H9 (cell line): ENCODE measurements at regions not wholly inside any gene's neighbourhood (a gene's known extent, or its start where the extent isn't known, plus 50 kb on each side); places are given as distances from the start of the nearest gene placed in this dataset.

Source experiments
- DNase-seq: peaks from one replicate; pipeline ENCODE4 v3.0.0-alpha.2; 2017
- H2AFZ ChIP-seq: one replicate; pipeline ENCODE4 v1.6.1; 2013; ENCODE audit warnings: mild to moderate bottlenecking, low read length, control low read depth, moderate library complexity
- H2AK5ac ChIP-seq: 2 replicates; pipeline ENCODE4 v1.6.1; 2013; ENCODE audit warnings: low read length, control low read depth, mixed read lengths; ENCODE audit not compliant: insufficient read length
- H2BK120ac ChIP-seq: one replicate; pipeline ENCODE4 v1.6.1; 2013; ENCODE audit warnings: low read depth, mild to moderate bottlenecking, low read length, control low read depth, inconsistent platforms; ENCODE audit not compliant: poor library complexity, severe bottlenecking
- H2BK12ac ChIP-seq: 2 replicates; pipeline ENCODE4 v1.6.1; 2013; ENCODE audit warnings: low read length, control low read depth, mixed read lengths, low read depth; ENCODE audit not compliant: insufficient read length
- H2BK15ac ChIP-seq: 2 replicates; pipeline ENCODE4 v1.6.1; 2013; ENCODE audit warnings: low read depth, low read length, control low read depth
- H2BK20ac ChIP-seq: one replicate; pipeline ENCODE4 v1.6.1; 2013; ENCODE audit warnings: low read depth, mild to moderate bottlenecking, low read length, control low read depth, inconsistent platforms; ENCODE audit not compliant: poor library complexity, severe bottlenecking
- H2BK5ac ChIP-seq: 2 replicates; pipeline ENCODE4 v1.6.1; 2013; ENCODE audit warnings: low read length, control low read depth, mixed read lengths; ENCODE audit not compliant: insufficient read length
- H3K14ac ChIP-seq: 2 replicates; pipeline ENCODE4 v1.6.1; 2013; ENCODE audit warnings: low read length, control low read depth; ENCODE audit not compliant: insufficient read depth
- H3K18ac ChIP-seq: 2 replicates; pipeline ENCODE4 v1.6.1; 2013; ENCODE audit warnings: low read depth, mild to moderate bottlenecking, mixed read lengths, low read length, control low read depth; ENCODE audit not compliant: insufficient read length
- H3K23ac ChIP-seq: 2 replicates; pipeline ENCODE4 v1.6.1; 2013; ENCODE audit warnings: low read length, control low read depth, mixed read lengths, low read depth; ENCODE audit not compliant: insufficient read length
- H3K23me2 ChIP-seq: 2 replicates; pipeline ENCODE4 v1.6.1; 2013; ENCODE audit warnings: low read depth, mild to moderate bottlenecking, mixed read lengths, low read length, control low read depth; ENCODE audit not compliant: insufficient read length, poor library complexity, severe bottlenecking
- H3K27ac ChIP-seq: 2 replicates; pipeline ENCODE4 v1.5.1; 2013; ENCODE audit warnings: low read length, control low read depth, mixed read lengths, low read depth; ENCODE audit not compliant: insufficient read length
- H3K27me3 ChIP-seq: 2 replicates; pipeline ENCODE4 v1.6.1; 2013; ENCODE audit warnings: low read length, control low read depth, inconsistent platforms; ENCODE audit not compliant: insufficient read depth
- H3K4ac ChIP-seq: 2 replicates; pipeline ENCODE4 v1.6.1; 2013; ENCODE audit warnings: low read depth, mild to moderate bottlenecking, control low read depth, inconsistent platforms, low read length, moderate library complexity
- H3K4me1 ChIP-seq: 2 replicates; pipeline ENCODE4 v1.6.1; 2013; ENCODE audit warnings: low read length, control low read depth, inconsistent platforms; ENCODE audit not compliant: insufficient read depth
- H3K4me2 ChIP-seq: 2 replicates; pipeline ENCODE4 v1.6.1; 2013; ENCODE audit warnings: low read length, control low read depth, mixed read lengths; ENCODE audit not compliant: insufficient read length, insufficient read depth
- H3K56ac ChIP-seq: 2 replicates; pipeline ENCODE4 v1.6.1; 2013; ENCODE audit warnings: low read depth, mild to moderate bottlenecking, mixed read lengths, low read length, control low read depth; ENCODE audit not compliant: insufficient read length
- H3K79me1 ChIP-seq: 2 replicates; pipeline ENCODE4 v1.6.1; 2013; ENCODE audit warnings: low read depth, mild to moderate bottlenecking, moderate library complexity, low read length, control low read depth, inconsistent platforms; ENCODE audit not compliant: insufficient read depth, poor library complexity, severe bottlenecking
- H3K79me2 ChIP-seq: 2 replicates; pipeline ENCODE4 v1.6.1; 2013; ENCODE audit warnings: low read length, control low read depth, inconsistent platforms; ENCODE audit not compliant: insufficient read depth
- H3K9ac ChIP-seq: 2 replicates; pipeline ENCODE4 v1.6.1; 2013; ENCODE audit warnings: low read length, control low read depth, mixed read lengths; ENCODE audit not compliant: insufficient read length; ENCODE audit errors: extremely low read depth
- H3K9me3 ChIP-seq: one replicate; pipeline ENCODE4 v1.6.1; 2013; ENCODE audit warnings: low read depth, low read length, inconsistent platforms; ENCODE audit not compliant: control insufficient read depth
- H3T11ph ChIP-seq: one replicate; pipeline ENCODE4 v1.6.1; 2013; ENCODE audit warnings: mild to moderate bottlenecking, low read length, control low read depth, inconsistent platforms
- H4K20me1 ChIP-seq: one replicate; pipeline ENCODE4 v1.6.1; 2013; ENCODE audit not compliant: control insufficient read depth, insufficient read length, insufficient read depth
- H4K5ac ChIP-seq: 2 replicates; pipeline ENCODE4 v1.6.1; 2013; ENCODE audit warnings: low read depth, mild to moderate bottlenecking, mixed read lengths, low read length, control low read depth; ENCODE audit not compliant: insufficient read length
- H4K8ac ChIP-seq: replicated peaks from 2 replicates; pipeline ENCODE4 v1.6.1; 2013; ENCODE audit warnings: low read length, control low read depth, mixed read lengths, low read depth; ENCODE audit not compliant: insufficient read length
- H4K91ac ChIP-seq: 2 replicates; pipeline ENCODE4 v1.6.1; 2013; ENCODE audit warnings: low read depth, mild to moderate bottlenecking, moderate library complexity, mixed read lengths, low read length, control low read depth; ENCODE audit not compliant: insufficient read length
- H3K27ac Mint-ChIP-seq, 3 experiments: 2 replicates in 2 of 3; 3 replicates in 1 of 3; pipeline ENCODE4 v1.8.0; 2020 to 2021; ENCODE audit warnings: mixed read lengths in 3 of 3, mild to moderate bottlenecking in 1 of 3, moderate library complexity in 1 of 3
- H3K27me3 Mint-ChIP-seq: 2 replicates; pipeline ENCODE4 v1.8.0; 2021; ENCODE audit warnings: low read depth, mild to moderate bottlenecking, moderate library complexity, mixed read lengths
- H3K36me3 Mint-ChIP-seq, 3 experiments: 2 replicates in 2 of 3; 3 replicates in 1 of 3; pipeline ENCODE4 v1.8.0; 2020 to 2021; ENCODE audit warnings: low read depth in 3 of 3, mixed read lengths in 3 of 3; ENCODE audit not compliant: insufficient read depth in 1 of 3
- H3K4me1 Mint-ChIP-seq, 2 experiments: 2 replicates each; pipeline ENCODE4 v1.8.0; 2020; ENCODE audit warnings: mixed read lengths in 2 of 2
- H3K4me3 Mint-ChIP-seq, 2 experiments: 2 replicates in 1 of 2; 3 replicates in 1 of 2; pipeline ENCODE4 v1.8.0; 2020 to 2021; ENCODE audit warnings: mild to moderate bottlenecking in 2 of 2, mixed read lengths in 2 of 2, moderate library complexity in 1 of 2
- H3K9me3 Mint-ChIP-seq, 2 experiments: 2 replicates in 1 of 2; 3 replicates in 1 of 2; pipeline ENCODE4 v1.8.0; 2020; ENCODE audit warnings: mild to moderate bottlenecking in 2 of 2, mixed read lengths in 2 of 2, moderate library complexity in 1 of 2
- CTCF ChIP-seq: fragments of 200-600 bp; sonication (generic); conservative IDR thresholded peaks from 3 replicates; pipeline ENCODE4 v1.8.0; 2021; ENCODE audit warnings: antibody characterized with exemption, mild to moderate bottlenecking
- WGBS: extraction: QIAGEN DNeasy Blood & Tissue Kit; methylation state at CpG from one replicate; pipeline ENCODE4 v1.1.7; 2013; ENCODE audit warnings: missing lambda C conversion rate, low lambda C conversion rate, mixed read lengths; ENCODE audit not compliant: insufficient read length; ENCODE audit errors: extremely low coverage; 5-methylcytosine and 5-hydroxymethylcytosine counted together

DNA sequence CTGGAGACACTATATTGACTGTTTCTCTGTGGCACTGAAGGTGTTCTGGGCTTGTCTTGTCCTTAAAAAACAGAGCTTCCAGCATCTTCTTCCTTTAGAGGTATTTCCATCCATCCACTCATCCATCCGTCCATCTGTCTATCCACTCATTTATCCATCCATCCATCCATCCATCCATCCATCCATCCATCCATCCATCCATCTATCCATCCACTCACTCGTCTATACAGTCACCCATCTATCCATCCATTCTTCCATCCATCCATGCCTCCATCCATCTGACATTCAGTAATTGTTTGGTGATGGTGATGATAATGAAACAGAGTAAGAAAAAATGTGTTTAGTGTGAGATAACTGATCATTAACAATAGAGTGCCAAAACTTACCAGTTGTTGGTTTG, 334.8 kb downstream of the NSG2 start:
- H4K8ac ChIP-seq: no peak overlapping the region
- no peak overlapping the region for H3K4me2 ChIP-seq
- H3K79me1 ChIP-seq: no peaks in the 10 kb centered on the region
- H2BK12ac ChIP-seq: no peak overlapping the region
- TF ChIP-seq CTCF: no peak
- H4K20me1 ChIP-seq: no peaks in the 10 kb centered on the region
- H3K9me3 Mint-ChIP-seq: no peaks in the 10 kb centered on the region
- no peak overlapping the region for H2AK5ac ChIP-seq
- no peaks in the 10 kb centered on the region for H3K9me3 ChIP-seq
- H3K4me1 Mint-ChIP-seq: peaks cover 5 to 7% of the 10 kb centered on the region in 2 experiments
- H3K9ac ChIP-seq: no peak overlapping the region
- H3K27ac Mint-ChIP-seq: no peak overlapping the region
- H3K27me3 ChIP-seq: no peaks in the 10 kb centered on the region
- H3K23me2 ChIP-seq: no peaks in the 10 kb centered on the region
- 100% methylated on average over 1 of the region's 2 CpGs for WGBS
- no peak for DNase-seq
- H2BK5ac ChIP-seq: no peak overlapping the region
- H4K5ac ChIP-seq: no peak overlapping the region
- no peaks in the 10 kb centered on the region for H3K4me1 ChIP-seq
- H3K23ac ChIP-seq: no peak overlapping the region
- no peak overlapping the region for H3K4me3 Mint-ChIP-seq
- H3K4ac ChIP-seq: no peak overlapping the region
- H2BK20ac ChIP-seq: no peak overlapping the region
- no peak overlapping the region for H3T11ph ChIP-seq
- no peak overlapping the region for H3K56ac ChIP-seq
- no peaks in the 10 kb centered on the region for H3K36me3 Mint-ChIP-seq
- no peak overlapping the region for H2BK120ac ChIP-seq
- no peak overlapping the region for H4K91ac ChIP-seq
- H3K14ac ChIP-seq: no peak overlapping the region
- no peak overlapping the region for H3K18ac ChIP-seq
- H2AFZ ChIP-seq: no peak overlapping the region
- H2BK15ac ChIP-seq: no peak overlapping the region
- H3K27me3 Mint-ChIP-seq: peaks cover 3% of the 10 kb centered on the region; the same call in 1 of the 2 replicates
- H3K27ac ChIP-seq: no peak overlapping the region
- no peaks in the 10 kb centered on the region for H3K79me2 ChIP-seq
